ENCODE measurements at regions not wholly inside any gene's neighbourhood (a gene's known extent, or its start where the extent isn't known, plus 50 kb on each side); places are given as distances from the start of the nearest gene placed in this dataset.
"Not testable (repeated sequence)": the region's sequence is repeated elsewhere in the genome, so short reads cannot be mapped to it uniquely, and the experiment has no call there.

GRCh38 chr3:162632672-162633071 is 1136.1 kb downstream of the OTOL1 start:
- no peak for DNase-seq (ENCODE audit: low read depth, low spot score)

GRCh38 chr3:162640208-162640607 is 1143.6 kb downstream of the OTOL1 start:
- DNase-seq (ENCODE audit: low read depth, low spot score): not testable (repeated sequence)

DNA sequence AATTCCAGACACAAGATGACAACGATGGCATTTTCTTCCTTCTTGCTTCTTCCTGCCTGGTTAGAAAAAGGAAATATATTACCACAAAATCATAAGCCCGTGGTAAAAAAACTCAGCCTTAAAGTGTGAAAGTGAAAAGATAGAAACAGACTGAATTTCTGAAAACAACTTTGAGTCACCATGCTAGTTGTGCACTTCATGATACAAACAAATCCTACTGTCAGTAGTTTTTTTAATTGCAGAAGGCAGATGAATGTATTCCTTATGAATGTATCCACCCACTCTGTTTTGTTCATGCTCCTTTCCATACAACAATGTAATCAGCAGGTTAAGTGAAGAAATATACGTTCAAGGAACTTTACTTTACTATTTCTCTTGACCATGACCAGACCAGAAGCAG is 1144.7 kb downstream of the OTOL1 start:
- no peak for DNase-seq (ENCODE audit: low read depth, low spot score)

GRCh38 chr3:162641907-162642306 is 1145.3 kb downstream of the OTOL1 start:
- DNase-seq (ENCODE audit: low read depth, low spot score): no peak

DNA sequence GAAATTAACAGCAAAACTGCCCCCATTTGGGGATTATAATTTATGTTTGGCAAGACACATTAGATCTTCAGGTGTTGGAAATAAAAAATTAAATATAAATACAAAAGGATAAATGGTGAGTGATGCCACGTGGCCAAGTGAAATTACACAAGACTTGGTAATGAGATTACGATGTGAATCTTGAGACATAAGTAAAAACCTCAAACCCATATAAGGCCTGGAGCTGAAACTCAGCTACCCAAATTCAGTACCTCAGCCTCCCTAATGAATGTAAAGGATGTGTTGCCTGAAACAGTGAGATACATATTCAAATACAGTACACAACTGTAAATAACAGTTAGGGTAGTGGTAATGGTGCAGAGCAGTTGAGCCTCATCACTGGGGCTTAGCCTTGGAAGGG is 1146.6 kb downstream of the OTOL1 start:
- no peak for DNase-seq (ENCODE audit: low read depth, low spot score)

GRCh38 chr3:162647321-162647720 is 1150.7 kb downstream of the OTOL1 start:
- no peak for DNase-seq (ENCODE audit: low read depth, low spot score)

- DNase-seq (ENCODE audit: low read depth, low spot score): no peak
Measured at GRCh38 chr3:162658003-162658402, 1161.4 kb downstream of the OTOL1 start.

- no peak for DNase-seq (ENCODE audit: low read depth, low spot score)
Measured at GRCh38 chr3:162665684-162666391, 1169.2 kb downstream of the OTOL1 start.

- DNase-seq (ENCODE audit: low read depth, low spot score): no peak
Measured at GRCh38 chr3:162666835-162667234, 1170.2 kb downstream of the OTOL1 start.

GRCh38 chr3:162670181-162670580 is 1173.6 kb downstream of the OTOL1 start:
- no peak for DNase-seq (ENCODE audit: low read depth, low spot score)

- DNase-seq (ENCODE audit: low read depth, low spot score): no peak
Measured at GRCh38 chr3:162677475-162677874, 1180.9 kb downstream of the OTOL1 start.

GRCh38 chr3:162678941-162679340 is 1182.3 kb downstream of the OTOL1 start:
- DNase-seq (ENCODE audit: low read depth, low spot score): no peak

DNA sequence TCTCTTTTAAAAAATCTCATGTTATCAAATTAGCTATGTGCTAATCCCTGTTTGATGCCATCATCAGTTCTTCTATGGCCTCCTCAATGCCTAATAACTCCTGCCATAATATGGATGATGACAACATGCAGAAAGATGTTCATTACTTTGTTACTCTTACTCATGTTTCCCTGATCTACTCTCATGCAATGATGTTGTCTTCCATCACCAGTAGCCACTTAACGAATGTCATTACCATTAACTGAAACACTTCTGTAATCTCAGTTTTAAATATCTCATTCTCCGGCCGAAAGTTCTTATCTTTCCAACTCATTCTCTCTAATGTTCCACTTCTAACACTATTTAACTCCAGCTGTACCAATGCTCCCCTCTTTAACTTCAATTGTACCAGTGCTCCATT is 1187.7 kb downstream of the OTOL1 start:
- DNase-seq (ENCODE audit: low read depth, low spot score): no peak

GRCh38 chr3:162699291-162699690 is 1202.7 kb downstream of the OTOL1 start:
- no peak for DNase-seq (ENCODE audit: low read depth, low spot score)

DNA sequence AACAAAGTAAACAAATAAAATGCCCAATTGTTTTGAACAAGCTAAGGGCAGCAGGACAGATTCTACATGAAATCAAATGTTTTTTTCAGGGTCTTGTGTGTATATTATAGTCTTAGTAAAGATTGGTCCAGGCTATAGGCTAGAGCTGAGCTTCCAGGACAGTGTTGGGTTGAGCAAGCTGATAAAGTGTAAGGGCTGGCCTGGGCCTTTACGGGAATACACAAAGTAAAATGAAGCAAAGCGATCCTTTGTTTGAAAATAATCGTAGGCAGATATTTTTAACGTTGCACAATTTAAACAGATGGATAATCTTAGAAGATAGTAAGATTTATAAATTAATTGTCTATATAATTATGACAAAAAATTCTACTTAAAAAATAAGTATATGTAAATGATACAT is 1204.6 kb downstream of the OTOL1 start:
- no peak for DNase-seq (ENCODE audit: low read depth, low spot score)

DNA sequence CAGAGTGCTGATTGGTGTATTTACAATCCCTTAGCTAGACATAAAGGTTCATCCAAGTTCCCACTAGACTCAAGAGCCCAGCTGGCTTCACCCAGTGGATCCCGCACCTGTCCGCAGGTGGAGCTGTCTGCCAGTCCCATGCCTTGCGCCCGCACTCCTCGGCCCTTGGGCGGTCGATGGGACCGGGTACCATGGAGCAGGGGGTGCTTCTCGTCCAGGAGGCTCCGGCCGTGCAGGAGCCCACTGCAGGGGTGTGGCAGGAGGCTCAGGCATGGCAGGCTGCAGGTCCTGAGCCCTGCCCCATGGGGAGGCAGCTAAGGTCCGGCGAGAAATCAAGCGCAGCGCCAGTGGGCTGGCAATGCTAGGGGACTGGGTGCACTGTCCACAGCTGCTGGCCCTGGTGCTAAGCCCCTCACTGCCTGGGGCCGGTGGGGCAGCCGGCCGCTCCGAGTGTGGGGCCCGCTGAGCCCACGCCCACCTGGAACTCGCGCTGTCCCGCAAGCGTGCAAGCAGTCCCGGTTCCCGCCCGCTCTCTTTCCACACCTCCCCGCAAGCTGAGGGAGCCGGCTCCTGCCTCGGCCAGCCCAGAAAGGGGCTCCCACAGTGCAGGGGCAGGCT is 1206.3 kb downstream of the OTOL1 start:
- DNase-seq (ENCODE audit: low read depth, low spot score): no peak

DNA sequence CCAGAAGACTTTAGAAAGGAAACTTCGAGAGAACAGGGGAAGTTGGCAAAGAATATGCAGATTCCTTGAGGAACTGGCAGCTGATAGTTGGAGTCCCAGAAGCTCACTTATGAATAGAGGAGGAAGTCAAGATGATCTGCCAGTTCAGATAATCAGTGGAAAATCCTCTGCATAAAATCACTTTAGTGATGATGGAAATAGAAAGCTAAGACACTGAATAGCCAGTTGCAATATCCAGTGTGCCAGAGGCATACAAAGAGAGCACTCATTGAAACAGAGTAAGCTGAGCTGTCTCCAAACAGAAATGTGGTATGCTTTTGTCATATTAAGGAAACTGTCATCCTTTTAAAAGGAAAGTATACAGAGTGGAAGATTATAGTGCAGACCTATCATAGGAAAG is 1207.6 kb downstream of the OTOL1 start:
- DNase-seq (ENCODE audit: low read depth, low spot score): no peak

DNA sequence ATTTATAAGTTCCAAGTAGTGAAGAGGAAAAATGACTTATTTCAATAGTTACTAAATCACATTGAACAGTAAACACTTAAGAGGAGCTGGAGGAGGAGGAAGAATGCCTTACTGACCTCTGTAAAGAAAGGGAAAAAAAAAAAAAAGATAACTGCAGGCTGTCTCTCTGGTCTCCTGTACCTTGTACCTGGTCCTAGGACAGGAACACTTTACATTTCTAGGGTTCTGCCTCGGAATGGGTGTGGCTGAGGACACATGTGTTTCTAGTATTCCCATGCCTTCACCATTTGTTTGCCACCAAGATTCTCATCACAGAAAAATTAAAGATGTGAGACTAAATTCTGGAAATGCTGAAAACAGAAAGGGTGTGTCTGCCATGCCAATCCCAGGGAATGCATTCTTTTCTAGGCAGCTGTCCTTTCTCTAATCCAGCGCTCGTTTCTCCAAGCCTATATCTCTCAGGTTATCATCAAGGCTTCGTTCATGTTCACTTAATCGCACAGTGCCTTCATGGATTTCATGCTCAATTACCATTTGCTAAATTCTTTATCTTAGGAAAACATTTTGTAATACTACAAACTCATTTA is 1208.3 kb downstream of the OTOL1 start:
- no peak for DNase-seq (ENCODE audit: low read depth, low spot score)

- not testable (repeated sequence) for DNase-seq (ENCODE audit: low read depth, low spot score)
Measured at GRCh38 chr3:162708394-162708793, 1211.8 kb downstream of the OTOL1 start.

DNA sequence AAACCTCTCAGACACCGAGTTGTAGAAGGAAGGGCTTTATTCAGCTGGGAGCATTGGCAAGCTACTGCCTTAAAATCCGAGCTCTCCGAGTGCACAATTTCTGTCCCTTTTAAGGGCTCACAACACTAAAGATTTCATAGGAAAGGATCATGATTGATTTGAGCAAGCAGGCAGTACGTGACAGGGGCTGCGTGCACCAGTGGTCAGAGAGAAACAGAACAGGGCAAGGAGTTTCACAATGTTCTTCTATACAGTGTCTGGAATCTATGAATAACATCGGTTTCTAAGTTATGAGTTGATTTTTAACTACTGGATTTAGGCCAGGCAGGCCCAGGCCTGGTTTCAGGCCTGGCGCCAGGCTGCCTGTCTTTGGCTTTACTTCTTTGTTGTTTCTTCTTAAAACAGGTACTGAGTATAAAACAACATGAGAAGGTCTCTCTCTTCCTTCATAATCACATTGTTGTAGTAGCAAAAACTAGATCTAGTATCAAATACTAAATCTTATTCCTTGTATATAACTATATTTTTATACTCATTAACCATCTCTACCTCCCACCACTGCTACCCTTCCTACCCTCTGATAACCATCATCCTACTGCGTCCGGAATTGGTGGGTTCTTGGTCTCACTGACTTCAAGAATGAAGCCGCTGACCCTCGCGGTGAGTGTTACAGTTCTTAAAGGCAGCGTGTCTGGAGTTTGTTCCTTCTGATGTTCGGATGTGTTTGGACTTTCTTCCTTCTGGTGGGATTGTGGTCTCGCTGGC is 1212.5 kb downstream of the OTOL1 start:
- DNase-seq (ENCODE audit: low read depth, low spot score): not testable (repeated sequence)

DNA sequence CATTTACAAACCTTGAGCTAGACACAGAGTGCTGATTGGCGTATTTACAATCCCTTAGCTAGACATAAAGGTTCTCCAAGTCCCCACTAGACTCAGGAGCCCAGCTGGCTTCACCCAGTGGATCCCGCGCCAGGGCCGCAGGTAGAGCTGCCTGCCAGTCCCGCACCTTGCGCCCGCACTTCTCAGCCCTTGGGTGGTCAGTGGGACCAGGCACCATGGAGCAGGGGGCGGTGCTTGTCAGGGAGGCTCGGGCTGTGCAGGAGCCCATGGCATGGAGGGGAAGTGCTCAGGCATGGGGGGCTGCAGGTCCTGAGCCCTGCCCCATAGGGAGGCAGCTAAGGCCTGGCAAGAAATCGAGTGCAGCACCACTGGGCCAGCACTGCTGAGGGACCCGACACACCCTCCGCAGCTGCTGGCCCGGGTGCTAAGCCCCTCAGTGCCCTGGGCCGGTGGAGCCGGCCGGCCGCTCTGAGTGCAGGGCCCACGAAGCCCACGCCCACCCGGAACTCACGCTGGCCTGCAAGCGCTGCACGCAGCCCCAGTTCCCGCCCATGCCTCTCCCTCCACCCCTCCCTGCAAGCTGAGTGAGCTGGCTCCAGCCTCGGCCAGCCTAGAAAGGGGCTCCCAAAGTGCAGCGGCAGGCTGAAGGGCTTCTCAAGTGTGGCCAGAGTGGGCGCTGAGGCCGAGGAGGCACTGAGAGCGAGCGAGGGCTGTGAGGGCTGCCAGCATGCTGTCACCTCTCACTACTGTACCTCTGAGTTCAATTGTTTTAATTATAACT is 1213.9 kb downstream of the OTOL1 start:
- no peak for DNase-seq (ENCODE audit: low read depth, low spot score)

GRCh38 chr3:162717074-162717473 is 1220.5 kb downstream of the OTOL1 start:
- not testable (repeated sequence) for DNase-seq (ENCODE audit: low read depth, low spot score)

All from ELF-1 (cell line).